Heart right ventricle (tissue), 16 donors: ENCODE measurements at regions not wholly inside any gene's neighbourhood (a gene's known extent, or its start where the extent isn't known, plus 50 kb on each side); places are given as distances from the start of the nearest gene placed in this dataset.

Source experiments
- ATAC-seq, 8 donors: fragments of 200-7000 bp; cut with Tn5 transposase; one replicate each; pipeline ENCODE4 v1.9.1; 2020; ENCODE audit warnings: mild to moderate bottlenecking in 8 of 8, moderate library complexity in 8 of 8, moderate number of reproducible peaks in 1 of 8
- DNase-seq, 2 donors: peaks; one replicate each; pipeline ENCODE4 v3.0.0-alpha.2; 2020
- H3K27ac ChIP-seq, 10 donors: fragments of 200-600 bp; sonication (generic) in 2 of 10; one replicate each; pipeline versions ENCODE4 v1.5.0 to v1.8.0; 2020 to 2022; ENCODE audit warnings: mild to moderate bottlenecking in 3 of 10
- H3K27me3 ChIP-seq, 7 donors: fragments of 200-600 bp; one replicate each; pipeline ENCODE4 v1.8.0; 2021 to 2022; ENCODE audit warnings: mild to moderate bottlenecking in 2 of 7
- H3K36me3 ChIP-seq, 9 donors: fragments of 200-600 bp; sonication (generic) in 1 of 9; one replicate each; pipeline versions ENCODE4 v1.5.0 to v1.8.0; 2020 to 2022; ENCODE audit warnings: mild to moderate bottlenecking in 2 of 9
- H3K4me1 ChIP-seq, 9 donors: fragments of 200-600 bp; sonication (generic) in 1 of 9; one replicate each; pipeline versions ENCODE4 v1.5.0 to v1.8.0; 2020 to 2022; ENCODE audit warnings: mild to moderate bottlenecking in 4 of 9
- H3K4me3 ChIP-seq, 10 donors: fragments of 200-600 bp; sonication (generic) in 2 of 10; one replicate each; pipeline versions ENCODE4 v1.5.0 to v1.8.0; 2020 to 2022; ENCODE audit warnings: mild to moderate bottlenecking in 7 of 10, moderate library complexity in 2 of 10
- H3K9me3 ChIP-seq, 11 donors: fragments of 200-600 bp in 10 of 11; sonication (generic) in 2 of 11; one replicate each; pipeline versions ENCODE4 v1.5.0 to v1.8.0; 2013 to 2022; ENCODE audit warnings: mild to moderate bottlenecking in 2 of 11, control low read depth in 1 of 11, moderate library complexity in 1 of 11
- WGBS, 2 donors: extraction: QIAGEN DNeasy Blood & Tissue Kit; methylation state at CpG; one replicate each; pipeline ENCODE4 v1.1.7; 2013; ENCODE audit warnings: inconsistent platforms in 1 of 2; 5-methylcytosine and 5-hydroxymethylcytosine counted together
- intact Hi-C, 10 donors: fragments of 100-400 bp; cut with DNase I; formaldehyde crosslinking; loops; one replicate each; pipeline versions ENCODE4 v1.11.1 to v1.14.2; 2022
- TF ChIP-seq, protein P1 (sequence below), 9 donors: fragments of 200-600 bp; sonication (generic) in 2 of 9; IDR thresholded peaks; one replicate each; pipeline versions ENCODE4 v1.5.0 to v1.8.0; 2021 to 2022; ENCODE audit warnings: antibody characterized with exemption in 9 of 9, mild to moderate bottlenecking in 5 of 9, moderate library complexity in 1 of 9
- donor health status: Arrhythmogenic right ventricular cardiomyopathy.
- donor health status: ischemic (EF 13 %, LVEDD 7.1; RV severe dilation, severe dysfunction).
- donor health status: healthy with polysubstance abuse.
- donor health status: DM: no; HTN: yes; CAD: no.
- donor health status: DM: no; HTN: no; CAD: no.
- donor health status: ischemic (EF 25% LVEDD 6.9; RV normal size, moderate dysfunction).
- donor health status: ischemic (EF 25% LVEDD 5.7; RV mildly dilated, moderate dysfunction).
- donor health status: healthy.
- donor health status: DM: yes; HTN: yes; CAD: no.
- donor health status: Ischemic cardiomyopathy.
- donor health status: ischemic (EF 35%, LVEDD 5.7; RV mildly dilated, moderate dysfunction).
- donor health status: nonischemic (EF 11% LVEDD 7.7; RV severe dilation, severe dysfunction).
- donor health status: DM: yes; HTN: yes; CAD: no.
- donor health status: PGD.
- donor health status: ischemic (EF 29% LVEDD 5.4; RV normal size, mild dysfunction).
- donor health status: nonischemic (EF 23%, LVEDD 6.1; RV moderate dilation, normal function).

DNA sequence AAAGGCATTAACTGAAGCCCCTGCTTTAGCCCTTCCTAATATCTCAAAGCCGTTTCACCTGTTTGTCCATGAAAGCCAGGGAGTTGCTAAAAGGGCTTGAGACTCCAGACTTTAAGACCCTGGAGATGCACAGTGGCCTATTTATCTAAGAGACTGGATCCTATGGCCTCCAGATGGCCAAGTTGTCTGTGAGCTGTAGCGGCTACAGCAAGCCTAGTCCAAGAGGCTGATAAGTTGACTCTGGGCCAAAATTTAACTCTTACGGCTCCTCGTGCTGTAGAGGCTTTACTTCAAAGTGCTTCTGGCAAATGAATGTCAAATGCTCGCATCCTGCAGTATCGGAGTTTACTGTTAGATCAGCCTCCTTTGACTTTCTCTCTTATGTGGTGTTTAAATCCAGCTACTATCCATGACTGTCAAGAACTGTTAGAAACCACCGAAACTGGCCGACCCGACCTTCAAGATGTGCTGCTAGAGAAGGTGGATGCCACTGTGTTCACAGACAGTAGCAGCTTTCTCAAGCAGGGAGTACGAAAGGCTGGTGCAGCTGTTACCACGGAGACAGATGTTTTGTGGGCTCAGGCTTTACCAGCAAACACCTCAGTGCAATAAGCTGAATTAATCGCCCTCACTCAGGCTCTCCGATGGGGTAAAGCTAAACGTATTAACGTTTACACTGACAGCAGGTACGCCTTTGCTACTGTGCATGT lies 336.7 kb upstream of the CNTNAP5 start:
- no peak overlapping the region for H3K4me3 ChIP-seq
- no peaks in the 10 kb centered on the region for H3K4me1 ChIP-seq
- no peak for ATAC-seq
- no peak overlapping the region for H3K27ac ChIP-seq
- peaks cover 0 to 11% (median 0%) of the 10 kb centered on the region in 11 donors for H3K9me3 ChIP-seq
- 63 to 64% methylated on average over 16 of the region's 16 CpGs for WGBS, 2 donors
- H3K36me3 ChIP-seq = no peaks in the 10 kb centered on the region
- intact Hi-C loops = no loop called here
- H3K27me3 ChIP-seq = no peaks in the 10 kb centered on the region
- TF ChIP-seq, protein P1, sequence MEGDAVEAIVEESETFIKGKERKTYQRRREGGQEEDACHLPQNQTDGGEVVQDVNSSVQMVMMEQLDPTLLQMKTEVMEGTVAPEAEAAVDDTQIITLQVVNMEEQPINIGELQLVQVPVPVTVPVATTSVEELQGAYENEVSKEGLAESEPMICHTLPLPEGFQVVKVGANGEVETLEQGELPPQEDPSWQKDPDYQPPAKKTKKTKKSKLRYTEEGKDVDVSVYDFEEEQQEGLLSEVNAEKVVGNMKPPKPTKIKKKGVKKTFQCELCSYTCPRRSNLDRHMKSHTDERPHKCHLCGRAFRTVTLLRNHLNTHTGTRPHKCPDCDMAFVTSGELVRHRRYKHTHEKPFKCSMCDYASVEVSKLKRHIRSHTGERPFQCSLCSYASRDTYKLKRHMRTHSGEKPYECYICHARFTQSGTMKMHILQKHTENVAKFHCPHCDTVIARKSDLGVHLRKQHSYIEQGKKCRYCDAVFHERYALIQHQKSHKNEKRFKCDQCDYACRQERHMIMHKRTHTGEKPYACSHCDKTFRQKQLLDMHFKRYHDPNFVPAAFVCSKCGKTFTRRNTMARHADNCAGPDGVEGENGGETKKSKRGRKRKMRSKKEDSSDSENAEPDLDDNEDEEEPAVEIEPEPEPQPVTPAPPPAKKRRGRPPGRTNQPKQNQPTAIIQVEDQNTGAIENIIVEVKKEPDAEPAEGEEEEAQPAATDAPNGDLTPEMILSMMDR (IDR thresholded peaks at IDR 0.05) = no peak
- no peak for DNase-seq

DNA sequence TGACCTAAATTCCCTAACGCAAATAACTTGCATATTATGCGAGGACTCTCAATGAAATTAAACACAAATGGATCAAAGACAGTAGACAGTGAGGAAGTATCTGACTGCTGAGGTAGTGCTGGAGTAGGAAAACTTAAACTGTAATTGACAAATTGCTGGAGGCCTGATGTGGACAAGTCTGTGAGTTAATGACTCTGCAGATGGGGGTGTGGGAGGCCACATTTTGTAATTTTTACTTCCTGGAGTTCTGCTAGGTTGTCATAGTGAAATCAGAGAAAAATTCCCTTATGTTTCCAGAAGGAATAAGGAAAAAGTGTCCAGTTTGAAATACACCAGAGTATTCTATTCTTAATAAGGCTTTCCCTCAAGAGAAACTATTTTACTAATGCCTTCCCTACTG lies 333.0 kb upstream of the CNTNAP5 start:
- Histone ChIP-seq H3K9me3 (peaks cover 0 to 4% (median 0%) of the 10 kb centered on the region in 11 donors), H3K36me3 (no peaks in the 10 kb centered on the region), H3K27me3 (no peaks in the 10 kb centered on the region), H3K27ac (no peak overlapping the region), H3K4me3 (no peak overlapping the region), H3K4me1 (no peaks in the 10 kb centered on the region)
- DNase-seq (no peak), ATAC-seq (no peak)
- intact Hi-C loops = no loop called here
- 83 to 99% methylated on average over 2 of the region's 2 CpGs for WGBS, 2 donors
- TF ChIP-seq, protein P1 (IDR thresholded peaks at IDR 0.05) = no peak

DNA sequence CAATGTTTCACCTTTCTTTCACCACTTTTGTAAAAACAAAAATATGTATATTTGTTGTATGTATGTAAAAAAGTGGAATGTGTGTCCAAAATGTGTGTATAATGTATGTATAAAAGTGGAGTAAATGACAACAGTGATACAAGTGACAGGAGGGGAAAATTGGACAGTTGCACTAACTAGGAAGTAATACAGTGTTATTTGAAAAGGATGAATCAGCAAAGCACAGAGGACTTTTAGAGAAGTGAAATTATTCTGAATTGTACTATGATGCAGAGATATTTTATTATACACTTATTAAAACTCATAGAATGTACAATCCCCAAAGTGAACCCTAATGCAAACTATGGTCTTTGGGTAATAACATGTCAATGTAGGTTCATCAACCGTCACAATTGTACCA lies 331.3 kb upstream of the CNTNAP5 start:
- Histone ChIP-seq H3K4me1 (no peaks in the 10 kb centered on the region), H3K27ac (no peak overlapping the region), H3K4me3 (no peak overlapping the region), H3K36me3 (no peaks in the 10 kb centered on the region), H3K27me3 (no peaks in the 10 kb centered on the region), H3K9me3 (no peaks in the 10 kb centered on the region)
- TF ChIP-seq, protein P1 (IDR thresholded peaks at IDR 0.05) = no peak
- no peak for DNase-seq
- 71 to 80% methylated on average over 1 of the region's 1 CpG for WGBS, 2 donors
- intact Hi-C loops = no loop called here
- ATAC-seq = no peak

DNA sequence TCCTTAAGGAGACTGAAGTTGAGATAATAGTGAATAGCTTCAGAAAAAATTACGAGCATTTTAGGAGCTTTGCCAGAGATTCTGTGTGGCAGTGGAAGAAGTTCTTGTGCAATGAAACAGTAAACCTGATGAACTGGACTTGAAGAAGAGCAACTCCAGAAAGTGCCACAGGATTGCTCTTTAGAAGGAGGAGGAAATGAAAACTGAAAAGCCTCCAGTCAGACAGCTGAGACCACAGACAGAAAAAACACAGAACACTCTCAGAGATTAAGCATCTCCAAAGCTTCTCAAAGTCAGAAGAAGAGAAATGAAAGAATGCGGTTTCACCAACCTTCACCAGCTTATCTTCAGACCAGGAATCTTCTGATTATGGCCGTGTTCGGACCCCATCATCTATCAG lies 329.7 kb upstream of the CNTNAP5 start:
- Histone ChIP-seq H3K9me3 (no peaks in the 10 kb centered on the region), H3K36me3 (no peaks in the 10 kb centered on the region), H3K4me3 (no peak overlapping the region), H3K27ac (no peak overlapping the region), H3K4me1 (no peaks in the 10 kb centered on the region), H3K27me3 (no peaks in the 10 kb centered on the region)
- 50 to 55% methylated on average over 4 of the region's 4 CpGs for WGBS, 2 donors
- TF ChIP-seq, protein P1 (IDR thresholded peaks at IDR 0.05) = no peak
- no peak for DNase-seq
- no peak for ATAC-seq
- intact Hi-C loops = no loop called here
